WI38 (cell line): ENCODE measurements at regions not wholly inside any gene's neighbourhood (a gene's known extent, or its start where the extent isn't known, plus 50 kb on each side); places are given as distances from the start of the nearest gene placed in this dataset.

Experiments
- H3K4me3 ChIP-seq: 2 replicates; pipeline ENCODE4 v1.5.1; 2011; ENCODE audit warnings: low read depth, mild to moderate bottlenecking, control low read depth, low read length
- TF ChIP-seq, protein P1 (sequence below): IDR thresholded peaks from 2 replicates; pipeline ENCODE4 v1.5.1; 2012; ENCODE audit warnings: low read depth, mild to moderate bottlenecking, control low read depth, low read length

DNA sequence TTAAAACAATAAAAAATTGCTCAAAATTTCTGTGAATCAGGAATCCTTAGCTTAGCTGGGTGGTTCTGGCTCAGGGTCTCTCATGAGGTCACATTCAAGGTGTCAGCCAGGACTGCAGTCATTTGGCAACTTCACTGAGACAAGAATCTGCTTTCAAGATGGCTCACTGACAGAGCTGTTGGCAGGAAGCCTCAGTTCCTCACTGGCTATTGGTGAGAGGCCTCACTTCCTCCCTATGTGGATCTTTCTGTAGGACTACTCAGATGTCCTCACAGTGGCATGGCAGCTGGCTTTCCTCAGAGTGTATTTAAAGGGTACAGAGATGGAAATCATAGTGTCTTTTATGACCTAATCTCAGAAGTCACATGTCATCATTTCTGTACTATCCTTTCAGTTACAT lies 785.7 kb downstream of the ADGRL2 start:
- TF ChIP-seq, protein P1, sequence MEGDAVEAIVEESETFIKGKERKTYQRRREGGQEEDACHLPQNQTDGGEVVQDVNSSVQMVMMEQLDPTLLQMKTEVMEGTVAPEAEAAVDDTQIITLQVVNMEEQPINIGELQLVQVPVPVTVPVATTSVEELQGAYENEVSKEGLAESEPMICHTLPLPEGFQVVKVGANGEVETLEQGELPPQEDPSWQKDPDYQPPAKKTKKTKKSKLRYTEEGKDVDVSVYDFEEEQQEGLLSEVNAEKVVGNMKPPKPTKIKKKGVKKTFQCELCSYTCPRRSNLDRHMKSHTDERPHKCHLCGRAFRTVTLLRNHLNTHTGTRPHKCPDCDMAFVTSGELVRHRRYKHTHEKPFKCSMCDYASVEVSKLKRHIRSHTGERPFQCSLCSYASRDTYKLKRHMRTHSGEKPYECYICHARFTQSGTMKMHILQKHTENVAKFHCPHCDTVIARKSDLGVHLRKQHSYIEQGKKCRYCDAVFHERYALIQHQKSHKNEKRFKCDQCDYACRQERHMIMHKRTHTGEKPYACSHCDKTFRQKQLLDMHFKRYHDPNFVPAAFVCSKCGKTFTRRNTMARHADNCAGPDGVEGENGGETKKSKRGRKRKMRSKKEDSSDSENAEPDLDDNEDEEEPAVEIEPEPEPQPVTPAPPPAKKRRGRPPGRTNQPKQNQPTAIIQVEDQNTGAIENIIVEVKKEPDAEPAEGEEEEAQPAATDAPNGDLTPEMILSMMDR, result no peak
- no peak overlapping the region for H3K4me3 ChIP-seq

DNA sequence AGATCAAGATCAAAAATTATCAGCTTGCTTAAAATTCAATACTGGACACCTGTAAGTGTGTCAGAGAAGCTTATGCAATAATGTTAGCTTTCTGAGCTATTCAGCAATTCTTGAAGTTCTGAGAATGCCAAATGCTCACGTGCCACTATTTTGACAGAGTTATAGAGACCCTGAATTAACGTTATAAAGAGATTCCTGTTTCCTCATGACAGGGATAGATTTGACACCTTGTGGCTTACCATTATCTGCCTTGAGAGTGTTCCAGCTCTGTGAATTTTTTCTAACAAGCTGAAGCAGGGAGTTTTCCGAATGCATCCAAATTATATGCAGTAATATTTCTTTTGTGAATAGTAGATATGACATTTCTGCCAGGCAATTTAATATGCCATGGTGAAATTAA lies 781.6 kb downstream of the ADGRL2 start:
- H3K4me3 ChIP-seq, result no peak overlapping the region
- TF ChIP-seq, protein P1, result no peak

DNA sequence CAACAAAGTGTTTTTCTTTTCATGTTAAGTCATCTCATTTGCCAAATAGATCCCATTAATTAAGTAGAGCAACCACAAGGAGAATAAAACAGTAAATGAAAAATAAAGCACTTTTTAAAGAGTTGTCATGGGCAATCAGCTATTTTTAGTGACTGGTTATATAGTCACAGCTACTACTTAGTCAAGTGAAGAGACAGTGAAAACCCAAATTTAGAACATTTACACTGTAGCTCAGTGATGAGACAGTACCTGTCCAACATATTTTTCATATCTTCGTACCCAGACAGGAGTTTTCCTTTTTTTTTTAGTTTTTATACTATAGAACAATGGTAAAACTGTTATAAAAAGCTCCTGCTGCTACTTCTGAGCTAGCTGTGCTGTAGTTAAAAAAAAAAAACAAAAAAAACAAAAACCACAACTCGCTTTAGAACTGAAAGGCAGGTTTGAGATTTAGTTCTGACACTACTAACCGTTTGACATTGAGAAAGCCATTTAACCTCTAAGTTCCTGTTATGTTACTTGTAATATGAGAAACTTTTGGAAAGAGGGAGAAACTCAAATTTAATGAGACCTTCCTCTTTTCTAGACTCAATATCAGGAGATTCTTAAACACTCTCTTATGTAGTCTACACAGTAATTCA lies 777.5 kb downstream of the ADGRL2 start:
- H3K4me3 ChIP-seq, result no peak overlapping the region
- TF ChIP-seq, protein P1, result no peak

DNA sequence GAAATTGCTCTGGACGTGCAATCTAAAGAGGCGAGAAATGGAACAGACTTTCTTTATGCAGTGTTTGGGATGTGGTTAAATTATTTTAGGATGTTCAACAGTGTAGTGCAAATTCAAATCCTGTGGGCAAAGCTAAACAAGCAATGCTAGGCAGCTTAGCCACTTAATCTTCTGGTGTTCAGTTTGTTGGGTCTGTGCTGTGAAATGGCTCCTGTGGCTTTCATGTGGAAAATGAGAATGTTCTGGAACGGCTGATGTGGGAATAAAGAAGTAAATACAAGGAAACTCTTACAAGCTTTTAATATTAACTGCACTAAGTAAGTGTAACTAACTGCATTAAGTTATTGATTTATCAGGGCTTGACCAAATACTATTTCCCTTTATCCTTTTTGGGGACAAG lies 766.6 kb downstream of the ADGRL2 start:
- TF ChIP-seq, protein P1, result no peak
- no peak overlapping the region for H3K4me3 ChIP-seq

DNA sequence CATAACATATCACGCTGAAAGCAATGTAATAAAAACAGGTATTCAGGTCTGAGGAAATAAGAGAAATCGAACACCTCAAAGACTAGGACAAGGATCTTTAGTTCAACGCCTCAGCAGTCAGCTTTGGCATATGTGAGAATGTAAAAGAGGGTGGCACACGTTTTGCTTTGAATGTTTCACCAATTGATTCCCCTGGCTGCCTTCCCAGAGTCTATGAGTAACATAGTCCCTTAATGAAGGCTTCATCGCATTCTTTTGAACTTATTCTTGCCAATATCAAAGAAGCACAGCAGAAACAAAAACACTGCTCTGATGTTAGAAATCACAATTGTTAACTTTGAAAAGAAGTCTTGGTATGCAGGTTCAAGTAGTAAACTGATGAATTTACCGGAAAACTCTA lies 764.8 kb downstream of the ADGRL2 start:
- TF ChIP-seq, protein P1, result no peak
- no peak overlapping the region for H3K4me3 ChIP-seq

DNA sequence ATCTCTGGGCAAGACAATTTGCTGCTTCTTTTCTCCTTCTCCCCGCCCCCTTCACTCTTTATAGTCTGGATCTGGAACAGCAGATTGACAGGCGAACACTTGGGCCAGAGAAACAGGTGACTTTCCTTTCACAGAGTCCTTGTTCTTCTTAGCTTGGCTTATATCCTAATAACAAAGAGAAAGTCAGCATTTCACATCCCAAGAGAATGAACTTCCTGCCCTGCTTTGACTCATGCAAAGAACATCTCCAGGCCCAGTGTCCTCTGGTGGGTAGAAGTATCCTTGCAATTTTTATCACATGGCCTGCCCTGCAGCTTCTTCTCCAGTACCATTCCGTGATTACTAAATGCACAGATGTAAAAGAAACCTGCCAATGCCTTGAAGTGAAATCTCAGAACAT lies 764.4 kb downstream of the ADGRL2 start:
- TF ChIP-seq, protein P1, result no peak
- H3K4me3 ChIP-seq, result no peak overlapping the region

DNA sequence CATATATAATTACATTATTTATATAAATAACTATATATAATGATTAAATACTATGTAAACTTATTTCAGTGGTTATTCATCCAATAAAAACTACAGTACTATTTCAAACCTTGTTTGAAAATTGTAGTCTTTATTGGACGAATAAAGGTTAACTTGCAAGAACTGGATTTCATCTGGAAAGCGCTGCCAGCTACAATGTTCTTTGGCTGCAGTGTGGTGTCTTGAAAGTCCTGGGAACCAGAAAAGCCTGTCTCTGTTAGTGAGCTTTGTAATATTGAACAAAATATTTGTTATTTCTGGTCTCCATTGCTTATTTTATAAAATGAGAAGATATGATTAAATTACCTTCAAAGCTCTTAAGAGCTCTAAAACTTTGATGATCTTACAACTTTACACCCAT lies 763.6 kb downstream of the ADGRL2 start:
- no peak overlapping the region for H3K4me3 ChIP-seq
- TF ChIP-seq, protein P1, result no peak
